Suprapubic skin (tissue), 4 donors: ENCODE measurements at regions not wholly inside any gene's neighbourhood (a gene's known extent, or its start where the extent isn't known, plus 50 kb on each side); places are given as distances from the start of the nearest gene placed in this dataset.

Experiments
- POLR2A ChIP-seq, 2 donors: fragments of 450-650 bp; IDR thresholded peaks; one replicate each; pipeline ENCODE4 v1.6.1; 2017; ENCODE audit warnings: antibody characterized with exemption in 2 of 2, mild to moderate bottlenecking in 2 of 2, moderate library complexity in 2 of 2
- POLR2AphosphoS5 ChIP-seq, 3 donors: sonication (generic); formaldehyde crosslinking; IDR thresholded peaks; one replicate each; pipeline ENCODE4 v1.6.1; 2017; ENCODE audit warnings: antibody characterized with exemption in 3 of 3
- TF ChIP-seq, protein P1 (sequence below), 2 donors: fragments of 200-600 bp in 1 of 2; fragments of 450-650 bp in 1 of 2; sonication (generic) in 1 of 2; IDR thresholded peaks; one replicate each; pipeline ENCODE4 v1.5.1; 2016 to 2019; ENCODE audit warnings: antibody characterized with exemption in 2 of 2, mild to moderate bottlenecking in 1 of 2, moderate library complexity in 1 of 2

DNA sequence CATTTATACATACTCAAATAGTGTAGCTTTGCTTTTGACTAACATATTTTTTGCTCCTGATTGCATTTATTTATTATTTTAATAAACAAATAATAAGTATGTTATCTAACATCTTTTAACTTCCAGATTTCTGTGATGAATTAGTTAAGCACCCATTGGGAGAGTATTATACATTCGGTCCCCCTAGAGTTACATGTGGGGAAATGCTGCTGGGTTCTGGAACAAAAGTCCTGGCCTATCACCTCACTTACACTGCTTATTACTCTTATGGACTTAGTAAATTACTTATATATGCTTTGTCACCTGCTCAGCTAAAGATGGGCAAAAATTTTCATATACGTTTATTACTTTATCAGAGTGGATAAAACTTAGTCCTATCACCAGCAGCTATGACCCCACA, 1163.0 kb downstream of the FAM181B start:
- TF ChIP-seq POLR2AphosphoS5 (IDR thresholded peaks at IDR 0.05) (no peak), POLR2A (IDR thresholded peaks at IDR 0.05) (no peak)
- TF ChIP-seq, protein P1, sequence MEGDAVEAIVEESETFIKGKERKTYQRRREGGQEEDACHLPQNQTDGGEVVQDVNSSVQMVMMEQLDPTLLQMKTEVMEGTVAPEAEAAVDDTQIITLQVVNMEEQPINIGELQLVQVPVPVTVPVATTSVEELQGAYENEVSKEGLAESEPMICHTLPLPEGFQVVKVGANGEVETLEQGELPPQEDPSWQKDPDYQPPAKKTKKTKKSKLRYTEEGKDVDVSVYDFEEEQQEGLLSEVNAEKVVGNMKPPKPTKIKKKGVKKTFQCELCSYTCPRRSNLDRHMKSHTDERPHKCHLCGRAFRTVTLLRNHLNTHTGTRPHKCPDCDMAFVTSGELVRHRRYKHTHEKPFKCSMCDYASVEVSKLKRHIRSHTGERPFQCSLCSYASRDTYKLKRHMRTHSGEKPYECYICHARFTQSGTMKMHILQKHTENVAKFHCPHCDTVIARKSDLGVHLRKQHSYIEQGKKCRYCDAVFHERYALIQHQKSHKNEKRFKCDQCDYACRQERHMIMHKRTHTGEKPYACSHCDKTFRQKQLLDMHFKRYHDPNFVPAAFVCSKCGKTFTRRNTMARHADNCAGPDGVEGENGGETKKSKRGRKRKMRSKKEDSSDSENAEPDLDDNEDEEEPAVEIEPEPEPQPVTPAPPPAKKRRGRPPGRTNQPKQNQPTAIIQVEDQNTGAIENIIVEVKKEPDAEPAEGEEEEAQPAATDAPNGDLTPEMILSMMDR (IDR thresholded peaks at IDR 0.05) = no peak
